NCI-H2196 treated with DMSO at 0.1 percent for 48 hours (cell line): ENCODE measurements at regions not wholly inside any gene's neighbourhood (a gene's known extent, or its start where the extent isn't known, plus 50 kb on each side); places are given as distances from the start of the nearest gene placed in this dataset.

Source experiments
- DNase-seq: peaks from one replicate; lab custom pipeline; 2025; ENCODE audit not compliant: unreplicated experiment; lab: John Stamatoyannopoulos, UW

GRCh38 chr1:163720294-163720693, 398.5 kb downstream of the NUF2 start:
- no peak for DNase-seq

DNA sequence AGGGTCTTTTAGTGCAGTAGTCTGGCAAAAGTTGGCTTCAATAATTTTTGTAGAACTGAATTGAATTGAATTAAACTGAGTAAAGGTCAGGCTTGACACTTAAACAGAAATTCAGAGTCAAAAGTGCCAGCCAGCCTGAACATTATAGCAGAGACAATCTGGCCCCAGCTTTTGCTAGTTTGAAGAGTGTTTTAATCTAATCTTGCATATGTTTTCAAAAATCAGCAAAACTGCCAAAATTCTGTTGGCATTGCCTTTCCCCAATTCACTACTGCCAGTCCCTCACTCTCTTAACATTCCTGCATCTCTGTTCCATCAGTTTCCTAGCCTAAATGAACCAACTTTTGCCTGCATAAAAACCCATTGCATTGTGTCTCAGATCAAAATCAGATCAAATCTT, 403.8 kb downstream of the NUF2 start:
- DNase-seq: no peak

DNA sequence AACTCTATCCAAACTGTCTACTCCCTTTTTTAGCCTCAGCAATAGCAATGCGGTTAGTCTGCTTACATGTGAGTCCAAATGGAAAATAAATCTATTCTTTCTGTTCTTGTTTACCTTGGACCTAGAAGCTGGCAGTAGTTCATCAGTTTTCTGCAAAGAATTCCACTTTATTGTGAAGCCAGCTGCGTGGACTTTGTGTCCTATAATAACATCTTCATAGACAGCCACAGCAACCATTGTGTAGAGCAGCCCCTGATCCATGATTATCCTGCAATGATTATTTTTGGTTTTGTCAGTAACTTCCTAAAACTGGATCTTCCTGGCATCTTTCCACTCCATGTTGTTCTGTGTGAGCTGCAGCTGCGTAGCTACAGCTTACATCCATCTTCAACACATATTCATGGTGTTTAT, 408.7 kb downstream of the NUF2 start:
- peak; percentile 41 for DNase-seq

- no peak for DNase-seq
Measured at GRCh38 chr1:163737261-163737660, 415.5 kb downstream of the NUF2 start.

DNA sequence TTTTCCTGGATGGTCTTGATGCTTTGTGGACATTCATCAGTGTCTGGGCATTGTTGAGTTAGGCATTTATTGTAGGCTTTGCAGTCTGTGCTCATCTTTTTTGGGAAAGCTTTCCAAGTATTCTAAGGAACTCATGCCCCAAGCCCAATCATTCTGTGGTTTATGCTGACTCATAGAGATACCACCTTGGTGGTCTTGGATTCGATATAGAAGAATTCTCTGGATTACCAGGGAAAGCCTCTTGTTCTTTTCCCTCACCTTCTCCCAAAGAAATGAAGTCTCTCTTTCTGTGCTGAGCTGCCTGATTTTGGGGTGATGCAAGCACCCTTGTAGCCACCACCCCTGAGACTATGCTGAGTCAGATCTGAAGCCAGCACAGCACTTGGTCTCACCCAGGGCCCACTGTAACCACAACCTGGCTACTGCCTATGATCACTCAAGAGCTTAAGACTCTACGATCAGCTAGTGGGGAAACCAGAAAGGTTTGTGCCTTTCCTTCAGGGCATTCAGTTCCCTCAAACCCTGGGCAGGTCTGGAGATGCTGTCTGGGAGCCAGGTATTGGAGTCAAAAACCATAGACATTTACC, 422.6 kb downstream of the NUF2 start:
- no peak for DNase-seq

GRCh38 chr1:163745204-163745603, 423.4 kb downstream of the NUF2 start:
- DNase-seq: no peak

DNA sequence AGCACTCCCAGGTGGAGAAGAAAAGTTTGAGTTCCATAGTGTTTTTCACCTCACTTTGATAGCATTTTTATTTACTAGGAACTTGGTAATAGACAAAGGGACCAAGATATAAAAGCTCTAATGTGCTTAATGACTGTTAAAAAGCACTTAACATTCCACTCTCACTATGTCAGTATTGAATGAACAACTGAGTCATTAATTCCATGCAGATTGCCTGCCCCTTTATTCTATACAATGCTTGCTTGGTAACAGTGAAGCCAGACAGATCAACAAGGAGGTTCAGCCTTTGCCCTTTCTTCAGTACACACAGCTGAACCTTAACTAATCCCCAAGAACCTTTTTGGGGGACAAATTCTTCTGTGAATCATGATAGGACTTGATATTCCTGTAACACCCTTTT, 425.5 kb downstream of the NUF2 start:
- DNase-seq: no peak

DNA sequence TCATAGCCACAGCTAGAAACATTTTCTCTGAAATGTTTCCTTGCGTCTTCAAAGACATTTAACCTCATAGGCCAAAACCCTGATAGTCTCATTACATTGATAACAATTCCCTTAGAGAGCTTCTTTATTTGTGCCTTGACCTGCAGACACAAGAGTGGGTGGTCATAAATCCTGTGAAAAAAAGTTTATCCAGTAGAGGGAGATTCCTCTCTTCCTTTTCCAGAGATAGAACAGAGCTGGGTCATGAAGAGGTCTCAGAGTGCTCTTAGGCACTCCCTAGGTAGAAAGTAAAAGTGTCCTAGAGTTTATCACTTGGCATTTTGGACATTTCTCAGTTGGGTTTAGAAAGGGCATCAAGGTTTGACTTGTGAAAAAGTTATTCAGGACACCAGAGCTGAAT, 426.1 kb downstream of the NUF2 start:
- DNase-seq: no peak

GRCh38 chr1:163758977-163759670, 437.4 kb downstream of the NUF2 start:
- DNase-seq: no peak

GRCh38 chr1:163761898-163762297, 440.1 kb downstream of the NUF2 start:
- DNase-seq: no peak

DNA sequence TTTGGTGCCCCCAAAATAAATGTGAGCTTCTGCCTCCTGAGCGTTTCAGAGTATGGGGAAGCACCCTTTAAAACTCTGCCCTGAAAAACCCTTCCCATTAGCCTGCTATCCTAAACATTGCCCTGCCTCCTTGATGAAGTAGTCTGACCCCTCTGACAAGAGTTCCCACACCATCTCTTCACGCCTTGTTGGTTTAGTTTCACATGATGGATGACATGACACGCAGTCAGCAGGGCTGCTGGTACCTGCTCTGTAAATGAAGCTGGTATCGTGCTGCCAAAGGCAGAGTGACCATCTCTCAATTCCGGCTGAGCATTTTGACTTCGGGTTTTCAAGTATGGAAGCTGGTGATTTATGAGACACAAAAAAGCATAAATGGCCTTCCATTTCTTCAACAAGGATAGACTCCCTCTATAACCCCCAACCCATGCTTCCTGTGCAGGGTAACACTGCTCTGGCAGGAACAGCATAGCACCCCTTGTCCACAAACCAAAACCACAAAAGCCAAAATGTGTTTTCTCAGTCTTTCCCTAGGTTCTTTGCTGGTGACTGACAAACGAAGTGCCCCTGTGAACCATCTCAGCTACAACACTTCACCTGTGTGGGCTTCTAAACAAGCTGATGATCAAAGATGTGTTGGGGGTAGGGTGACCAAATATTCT, 444.6 kb downstream of the NUF2 start:
- DNase-seq: no peak

GRCh38 chr1:163768576-163768975, 446.8 kb downstream of the NUF2 start:
- DNase-seq: no peak

DNA sequence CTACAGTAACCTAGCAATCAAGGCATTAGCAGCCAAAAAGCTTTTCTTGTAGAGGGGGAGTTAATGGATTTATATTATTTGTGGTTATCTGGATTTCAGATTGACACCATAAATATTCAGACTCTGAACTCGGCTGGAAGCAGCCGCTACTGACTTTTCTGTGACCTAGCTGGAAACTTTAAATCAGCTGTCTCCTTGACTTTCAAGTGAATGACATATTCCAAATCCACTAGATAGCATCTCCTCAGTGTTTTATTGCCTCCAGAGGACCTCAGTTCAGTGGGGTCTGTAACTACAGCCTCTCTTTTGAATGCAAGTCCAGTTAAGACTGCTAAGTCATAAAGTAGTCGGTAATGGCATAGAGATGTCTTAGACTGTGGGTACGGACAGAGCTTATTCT, 448.5 kb downstream of the NUF2 start:
- no peak for DNase-seq

- no peak for DNase-seq
Measured at GRCh38 chr1:163771637-163772036, 449.9 kb downstream of the NUF2 start.

GRCh38 chr1:163772246-163772645, 450.5 kb downstream of the NUF2 start:
- DNase-seq: no peak

- DNase-seq: no peak
Measured at GRCh38 chr1:163773396-163773795, 451.6 kb downstream of the NUF2 start.

DNA sequence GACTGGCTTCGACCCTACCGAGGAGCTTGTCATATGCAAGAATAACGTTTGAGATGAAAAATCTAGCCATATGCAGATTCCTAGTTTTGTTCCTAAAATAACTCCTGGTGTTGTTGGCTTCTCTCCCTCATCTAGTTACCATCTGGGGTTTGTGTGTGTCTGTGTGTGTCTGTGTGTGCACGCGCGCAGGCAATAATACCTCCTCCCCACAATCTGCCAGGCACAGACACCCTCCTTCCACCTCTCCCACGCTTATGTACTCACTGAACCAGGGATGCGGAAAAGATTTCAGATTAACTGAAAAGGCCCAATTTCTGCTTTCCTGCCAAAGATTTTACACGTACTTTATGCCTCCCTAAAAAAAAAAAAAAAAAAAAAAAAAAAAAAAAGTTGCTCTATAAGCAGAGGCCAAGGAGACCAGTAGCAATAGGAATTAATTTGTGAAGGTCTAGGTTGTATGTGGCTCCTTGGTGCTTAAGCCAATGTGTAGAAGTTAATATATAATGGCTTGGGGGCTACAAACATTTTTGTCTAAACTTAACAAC, 452.7 kb downstream of the NUF2 start:
- DNase-seq: no peak

GRCh38 chr1:163774978-163775620, 453.3 kb downstream of the NUF2 start:
- DNase-seq: no peak

- no peak for DNase-seq
Measured at GRCh38 chr1:163777205-163777604, 455.5 kb downstream of the NUF2 start.

- no peak for DNase-seq
Measured at GRCh38 chr1:163781146-163781545, 459.4 kb downstream of the NUF2 start.

GRCh38 chr1:163785868-163786405, 464.2 kb downstream of the NUF2 start:
- DNase-seq: no peak
